ENCODE measurements at regions not wholly inside any gene's neighbourhood (a gene's known extent, or its start where the extent isn't known, plus 50 kb on each side); places are given as distances from the start of the nearest gene placed in this dataset.
A peak's percentile ranks its signal among the peaks of the same experiment; 100 is the strongest.

DNA sequence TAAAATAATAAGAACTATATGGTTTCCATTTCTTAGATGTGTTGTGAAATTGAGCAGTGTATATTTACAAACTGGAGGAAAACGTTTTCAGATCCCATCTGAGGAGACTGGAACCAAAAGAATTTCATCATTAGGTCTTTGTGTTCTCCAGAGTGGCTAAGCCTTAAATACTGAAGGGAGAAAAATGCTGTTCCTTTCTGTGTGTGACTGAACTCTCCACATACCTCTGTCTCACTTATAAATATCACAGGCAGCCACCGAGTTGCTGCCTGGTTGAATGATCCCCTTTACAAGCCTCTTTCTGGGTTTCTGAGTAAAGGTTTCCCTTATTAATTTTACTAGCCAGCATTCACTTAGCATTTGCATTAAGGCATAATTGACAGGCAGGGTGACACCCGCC lies 913.9 kb upstream of the NR2F2 start:
- no peak for DNase-seq

DNA sequence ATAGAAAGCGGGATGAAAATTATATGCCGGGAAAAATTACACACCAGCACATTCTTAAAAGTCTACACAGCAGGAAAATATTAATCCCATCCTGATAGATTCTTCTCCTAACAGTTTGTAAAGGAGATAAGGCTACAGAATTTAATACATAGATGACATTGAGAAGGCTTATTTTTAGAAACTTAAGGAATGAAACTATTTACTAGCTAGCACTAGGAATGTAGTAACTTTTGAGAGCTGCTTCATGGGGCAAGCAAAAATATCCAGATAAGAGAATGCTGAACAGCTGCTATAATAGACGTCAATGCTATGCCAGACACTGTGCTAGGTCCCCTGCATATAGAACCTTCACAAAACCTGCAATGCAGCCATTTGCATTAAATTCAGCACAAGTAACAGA lies 912.7 kb upstream of the NR2F2 start:
- no peak for DNase-seq

DNA sequence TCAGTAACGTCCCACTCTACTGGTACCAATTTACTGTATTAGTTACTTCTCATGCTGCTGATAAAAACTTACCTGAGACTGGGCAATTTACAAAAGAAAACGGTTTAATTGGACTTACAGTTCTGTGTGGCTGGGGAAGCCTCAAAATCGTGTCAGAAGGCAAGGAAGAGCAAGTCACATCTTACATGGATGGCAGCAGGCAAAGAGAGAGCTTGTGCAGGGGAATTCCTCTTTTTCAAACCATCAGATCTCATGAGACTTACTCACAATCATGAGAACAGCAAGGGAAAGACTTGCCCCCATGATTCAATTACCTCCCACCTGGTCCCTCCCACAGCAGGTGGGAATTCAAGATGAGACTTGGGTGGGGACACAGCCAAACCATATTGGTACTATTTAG lies 908.2 kb upstream of the NR2F2 start:
- no peak for DNase-seq

DNA sequence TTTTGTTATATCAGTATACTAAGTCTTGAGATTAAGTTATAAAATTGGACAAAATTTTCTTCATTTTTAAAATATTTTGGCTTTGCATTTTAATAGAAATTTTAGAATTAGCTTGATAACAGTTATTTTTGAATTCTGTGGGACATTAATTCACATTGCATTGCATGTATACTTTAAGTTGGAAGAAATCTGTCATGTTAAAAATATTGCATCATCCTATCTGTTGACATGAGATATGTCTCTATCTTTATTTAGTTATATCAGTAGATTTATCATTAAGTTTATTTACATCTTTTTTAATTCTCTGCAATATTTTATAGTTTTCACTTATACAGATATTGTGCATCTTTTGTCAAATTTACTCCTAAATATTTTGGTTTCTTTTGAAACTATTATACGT lies 904.6 kb upstream of the NR2F2 start:
- DNase-seq, result no peak

DNA sequence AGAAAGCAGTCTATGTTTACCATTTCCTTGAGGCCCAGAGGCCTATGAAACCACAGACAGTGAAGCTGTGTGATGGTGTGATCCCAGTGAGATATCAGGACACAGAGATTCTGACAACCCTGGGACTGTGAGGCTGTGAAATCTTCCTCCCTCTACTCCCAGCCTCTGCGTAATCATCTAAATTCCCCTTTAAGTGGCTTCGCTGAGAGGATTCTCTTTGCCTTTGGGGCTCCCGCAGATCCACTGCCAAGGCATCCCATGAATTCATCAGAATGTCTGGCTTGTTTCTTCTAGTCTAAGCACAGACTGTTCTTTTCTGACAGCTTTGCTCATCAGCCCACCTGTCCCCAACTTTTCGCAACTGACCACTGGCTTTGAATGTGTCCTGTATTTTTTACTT lies 901.2 kb upstream of the NR2F2 start:
- DNase-seq, result no peak

DNA sequence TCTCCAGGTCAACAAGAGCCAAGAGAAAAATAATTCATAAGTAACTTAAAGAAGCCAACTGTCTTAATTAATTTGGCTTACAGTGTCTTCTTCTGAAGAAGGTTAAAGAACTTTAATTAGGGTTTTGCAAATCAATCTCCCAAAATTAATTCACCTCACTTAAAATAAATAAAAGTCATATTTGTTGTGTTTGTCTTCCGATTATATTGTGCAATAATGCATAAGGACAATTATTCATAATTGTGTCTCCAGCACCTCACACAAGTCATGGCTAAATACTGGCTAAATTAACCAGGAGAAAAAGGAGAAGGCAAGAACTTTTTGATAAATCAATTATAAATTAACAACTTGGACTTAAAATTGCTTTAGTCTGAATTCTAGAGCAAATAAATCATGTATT lies 899.0 kb upstream of the NR2F2 start:
- DNase-seq, result no peak

DNA sequence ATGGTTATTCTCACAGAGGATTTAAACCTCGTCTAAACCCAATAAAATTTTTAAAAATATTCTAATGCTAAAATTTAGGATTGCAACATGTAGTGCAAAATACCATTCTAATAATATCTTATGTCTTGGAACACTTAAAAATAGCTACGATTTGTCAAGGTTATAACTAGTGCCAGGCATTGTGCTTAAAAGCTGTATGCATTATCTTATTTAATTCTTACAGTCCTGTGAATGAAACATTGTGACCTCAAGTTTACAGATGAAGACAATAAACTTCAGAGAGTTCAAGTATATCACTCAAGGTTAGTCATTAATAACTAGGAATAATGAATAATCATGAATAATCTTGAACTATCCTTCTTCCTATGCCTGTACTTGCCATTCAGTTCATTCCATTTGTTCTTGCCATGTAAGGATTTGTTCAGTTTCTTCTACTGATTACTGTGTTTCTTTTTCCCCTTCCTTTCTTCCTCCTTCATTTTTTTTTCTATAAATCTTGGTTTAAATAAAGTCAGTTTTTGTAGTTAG lies 897.6 kb upstream of the NR2F2 start:
- DNase-seq, result no peak

DNA sequence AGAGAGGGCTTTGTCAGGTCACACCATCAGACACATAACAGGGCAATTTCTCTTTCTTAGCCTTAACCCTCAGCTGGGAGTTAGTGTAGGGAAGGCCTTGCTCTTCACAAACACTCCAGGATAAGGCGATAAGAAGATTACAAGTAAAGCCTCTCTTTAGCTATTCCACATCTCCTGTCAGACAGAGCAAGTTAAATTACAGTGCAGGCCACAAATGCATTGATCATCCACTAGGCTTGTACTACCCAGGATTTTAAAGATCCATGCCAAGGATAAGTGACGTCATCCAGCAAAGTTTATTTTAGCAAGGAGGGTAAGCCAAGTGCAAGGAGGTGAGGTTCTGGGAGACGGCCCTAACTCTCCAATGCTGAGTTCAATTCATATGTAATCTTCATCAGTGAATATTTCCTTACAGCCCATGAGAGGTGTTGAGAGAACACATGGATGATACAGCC lies 890.6 kb upstream of the NR2F2 start:
- no peak for DNase-seq

DNA sequence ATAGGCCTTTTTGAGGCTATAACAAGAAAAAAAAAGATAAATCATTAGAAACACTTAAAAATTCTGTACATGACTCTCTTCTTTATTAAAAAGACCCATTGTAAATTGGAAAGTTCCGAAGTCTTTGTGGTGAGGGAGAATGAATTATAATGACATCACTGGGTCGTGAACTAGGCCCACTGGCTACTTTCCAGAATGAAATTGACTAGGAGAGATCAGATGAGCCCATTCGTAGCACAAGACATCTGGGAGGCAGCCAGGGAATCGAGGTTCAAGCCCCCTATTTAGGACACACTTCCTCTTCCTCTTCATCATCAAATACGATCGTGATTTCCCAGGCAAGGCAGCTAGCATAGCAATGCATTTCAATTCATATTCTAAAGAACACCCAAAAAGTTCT lies 889.8 kb upstream of the NR2F2 start:
- DNase-seq, result no peak

DNA sequence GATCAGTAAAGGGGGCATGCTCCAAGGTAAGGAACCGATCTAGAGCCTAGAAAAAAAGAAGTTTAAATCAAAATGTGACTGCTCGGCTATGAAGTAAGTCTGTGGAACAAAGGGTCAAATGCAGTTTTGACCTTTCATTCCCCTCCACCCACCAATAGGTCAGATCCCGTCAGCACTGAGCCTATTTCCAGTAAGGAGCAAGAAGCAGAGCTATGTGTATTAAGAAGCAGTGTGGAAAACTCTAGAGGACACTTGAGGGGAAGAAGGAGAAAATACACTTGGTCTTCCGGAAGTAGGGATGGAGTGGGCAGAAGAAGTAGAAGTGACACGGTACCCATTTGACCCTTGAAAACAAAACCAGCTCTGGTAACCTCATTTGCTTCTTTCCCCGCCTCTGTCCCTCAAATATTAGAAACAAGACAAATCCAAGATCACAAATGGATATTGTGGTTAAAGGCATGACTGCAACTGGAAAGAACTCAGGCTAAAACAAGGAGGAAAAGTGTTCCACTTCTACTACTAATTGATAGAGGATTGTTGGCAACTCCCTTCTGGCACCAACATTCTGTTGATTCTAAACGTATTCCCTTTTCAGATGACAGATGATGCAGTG lies 888.3 kb upstream of the NR2F2 start:
- no peak for DNase-seq

DNA sequence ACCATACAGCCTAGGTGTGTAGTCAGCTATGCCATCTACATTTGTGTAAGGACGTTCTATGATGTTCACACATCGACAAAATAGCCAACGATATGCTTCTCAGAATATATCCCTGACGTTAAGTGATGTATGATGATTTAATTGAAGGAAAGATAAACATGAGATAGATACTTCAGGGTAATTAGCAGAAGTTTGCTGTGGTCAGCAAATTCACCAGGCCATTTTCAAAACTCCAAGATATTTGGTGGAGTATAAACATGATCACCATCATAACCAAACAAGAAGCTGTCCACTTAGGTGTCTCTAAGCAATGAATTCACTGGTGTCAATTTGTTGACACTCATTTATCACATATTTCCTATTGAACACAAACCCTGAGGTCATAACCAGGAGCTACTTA lies 885.6 kb upstream of the NR2F2 start:
- DNase-seq, result no peak

DNA sequence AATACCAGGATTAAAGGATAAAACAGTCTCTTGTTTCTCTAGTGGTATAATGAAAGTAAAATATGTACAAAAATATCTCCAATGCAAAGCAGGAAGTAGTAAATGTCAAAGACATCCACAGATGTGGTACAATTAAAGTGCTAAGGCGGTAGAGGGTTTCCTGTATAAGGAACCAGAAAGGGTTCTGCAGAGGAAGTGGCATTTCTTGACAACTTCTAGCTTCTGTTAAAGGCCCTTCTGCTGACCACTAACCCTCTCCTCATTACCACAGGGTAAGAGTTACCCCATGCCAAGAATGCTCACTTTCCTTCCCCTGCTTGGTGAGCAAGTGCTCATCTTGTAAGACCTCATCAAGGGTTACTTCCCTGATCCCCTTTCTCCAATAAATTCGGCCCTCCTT lies 883.6 kb upstream of the NR2F2 start:
- peak in 2 of 4 experiments; percentile 1 to 2 for DNase-seq

DNA sequence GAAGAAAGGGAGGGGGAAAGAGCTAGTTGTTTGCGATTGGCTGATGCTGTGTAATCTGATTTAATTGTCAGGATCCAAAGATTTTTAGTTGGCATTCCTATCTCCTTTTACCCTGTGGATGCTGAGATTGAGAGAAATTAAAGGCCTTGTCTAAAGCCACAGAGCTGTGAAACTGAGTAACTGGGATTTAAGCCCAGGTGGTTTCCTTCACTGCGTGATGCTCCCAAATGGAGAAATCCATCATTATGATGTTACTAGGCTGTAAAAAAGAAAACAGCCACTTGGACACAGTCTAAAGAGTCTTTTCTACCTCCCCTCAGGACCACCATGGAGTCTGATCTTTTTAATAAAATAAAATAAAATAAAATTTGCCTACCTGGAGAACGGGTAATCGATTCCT lies 883.0 kb upstream of the NR2F2 start:
- DNase-seq, result no peak

DNA sequence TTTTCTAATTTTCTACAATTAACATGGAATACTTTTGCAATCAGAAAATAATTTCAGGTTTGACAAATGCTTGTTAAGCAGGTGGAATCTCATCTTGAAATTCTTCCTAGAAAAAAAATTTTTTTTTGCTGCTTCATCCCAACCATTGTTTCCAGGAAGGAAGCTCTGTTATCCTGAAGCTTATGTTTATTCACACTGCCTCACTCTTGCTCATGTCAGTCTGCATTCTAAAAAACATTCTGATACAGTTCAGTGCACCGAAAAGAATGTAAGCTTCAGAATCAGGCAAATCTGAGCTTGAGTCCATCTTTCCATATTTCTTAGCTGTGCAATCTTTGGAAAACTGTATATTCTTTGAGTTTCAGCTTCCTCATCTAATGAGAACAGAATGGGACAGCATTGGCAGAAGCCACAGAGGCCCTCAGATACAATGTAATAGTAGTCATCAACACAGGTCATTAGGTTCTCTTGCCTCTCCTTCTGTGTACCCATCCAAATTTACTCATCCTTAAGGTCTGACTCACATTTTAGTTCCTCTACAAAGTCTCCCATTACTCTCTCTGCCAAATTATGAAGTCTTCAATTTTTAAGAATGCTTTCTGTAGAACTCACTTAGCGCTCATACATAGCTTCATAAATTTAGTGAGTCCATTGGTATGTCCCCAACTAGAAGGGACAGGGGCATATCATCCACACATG lies 881.8 kb upstream of the NR2F2 start:
- DNase-seq, result no peak

DNA sequence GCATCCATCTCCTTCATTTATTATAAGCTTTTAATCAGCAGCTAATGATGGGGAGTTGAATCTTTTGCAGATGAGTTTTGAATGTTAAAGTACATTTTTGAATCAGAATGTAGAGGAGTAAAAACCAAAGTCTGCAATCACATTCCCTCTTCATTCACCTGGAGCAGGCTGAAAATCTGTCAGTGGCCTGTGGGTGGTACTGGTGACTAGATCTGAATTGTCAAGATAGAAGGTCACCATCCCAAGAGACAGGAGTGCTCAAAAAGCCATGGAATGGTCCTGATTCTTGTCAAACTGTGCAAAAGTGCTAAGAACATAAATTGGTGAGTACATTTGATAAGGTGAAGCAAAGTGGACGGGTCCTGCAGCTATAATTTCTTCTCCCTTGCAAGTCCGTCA lies 881.3 kb upstream of the NR2F2 start:
- no peak for DNase-seq

DNA sequence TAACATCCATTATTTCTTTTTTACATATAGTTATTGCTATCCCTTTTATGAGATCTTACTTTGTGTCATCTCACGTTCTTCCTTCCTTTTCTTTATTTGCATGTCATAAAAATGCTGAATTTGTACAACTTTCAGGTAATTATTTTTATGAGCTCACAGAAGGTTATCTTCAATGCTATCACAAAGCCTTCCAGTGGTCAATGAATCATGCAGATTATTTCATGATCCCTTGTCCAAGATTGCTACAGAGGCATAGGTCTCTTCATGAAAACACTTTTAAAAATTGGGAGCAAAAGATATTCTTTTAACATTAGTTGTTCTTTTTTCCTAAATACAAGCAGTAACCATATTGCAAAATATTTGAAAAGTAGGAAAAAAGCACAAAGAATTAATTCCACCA lies 880.1 kb upstream of the NR2F2 start:
- no peak for DNase-seq

DNA sequence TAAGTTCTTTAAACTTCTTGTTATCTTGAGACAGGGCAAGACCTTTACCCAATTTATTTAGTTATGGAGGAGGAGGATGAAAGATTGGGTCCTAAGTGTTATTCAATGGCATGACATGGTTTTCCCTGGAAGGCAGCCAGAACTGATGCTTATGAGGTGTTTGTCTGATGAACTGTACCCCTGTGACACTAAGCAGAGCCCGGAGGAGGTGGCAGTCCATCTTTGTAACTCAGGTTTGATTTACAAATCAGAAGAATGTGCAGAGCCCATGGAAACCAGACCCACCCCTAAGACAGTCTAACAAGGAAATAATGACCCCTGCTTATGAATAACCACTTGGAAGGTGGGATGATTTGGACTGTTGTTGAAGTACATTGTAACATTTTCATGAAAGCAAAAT lies 878.6 kb upstream of the NR2F2 start:
- DNase-seq, result no peak

DNA sequence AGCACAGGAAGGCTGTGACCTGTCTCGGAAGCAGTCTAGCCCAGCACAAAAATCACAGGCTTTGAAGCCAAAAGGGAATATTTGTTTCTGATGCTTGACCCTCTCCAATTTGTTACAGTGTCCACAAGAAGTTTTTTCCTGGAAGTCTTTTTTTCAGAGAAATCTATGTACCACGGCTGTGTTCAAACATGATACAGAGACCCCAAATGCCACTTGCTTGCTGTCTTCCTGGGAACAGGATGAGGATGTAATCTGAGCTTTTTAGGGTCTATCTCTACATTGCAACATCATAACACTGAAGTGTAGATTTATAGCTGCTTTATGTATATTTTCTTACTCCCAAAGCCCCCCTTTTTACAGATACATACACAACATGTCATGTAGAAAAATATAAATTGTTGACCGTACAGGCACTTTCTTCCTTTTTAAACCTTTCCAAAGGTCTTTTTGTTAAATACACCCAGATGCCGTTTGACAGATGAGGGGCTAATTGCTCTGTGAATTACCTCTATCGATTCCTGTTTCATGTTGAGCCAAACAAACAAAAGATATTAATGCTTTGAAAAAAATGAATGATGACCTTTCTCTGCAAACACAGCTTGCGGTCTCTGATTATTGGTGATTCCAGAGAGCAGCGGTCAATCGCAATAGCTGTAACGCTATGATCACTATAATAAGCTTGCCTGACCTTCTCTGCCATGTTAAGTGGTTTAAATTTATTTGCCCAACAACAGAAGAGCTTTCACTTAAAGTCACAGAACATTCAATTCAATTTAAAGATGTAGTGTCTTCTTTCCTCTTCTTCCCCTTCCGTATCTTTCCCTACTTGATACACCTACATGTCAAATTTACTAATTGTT lies 875.9 kb upstream of the NR2F2 start:
- no peak for DNase-seq

DNA sequence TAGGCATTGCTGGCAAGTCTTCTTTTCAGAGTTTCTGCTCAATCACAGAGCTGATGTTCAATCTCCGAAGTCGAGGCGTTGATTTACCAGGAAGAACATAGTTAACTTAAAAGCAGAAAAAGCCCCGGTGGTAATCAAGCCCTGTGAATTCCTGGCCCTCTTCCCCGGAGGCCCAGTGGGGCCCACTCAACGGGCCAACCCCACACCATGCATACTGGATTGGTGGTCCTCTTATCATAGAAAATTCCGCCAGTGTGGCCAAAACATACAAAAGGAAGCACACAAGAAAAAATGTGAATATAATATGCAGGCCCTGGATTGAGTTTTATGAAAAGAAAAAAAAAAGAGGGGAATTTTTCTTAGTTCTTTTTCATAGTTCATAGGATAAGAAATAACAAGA lies 873.0 kb upstream of the NR2F2 start:
- no peak for DNase-seq

DNA sequence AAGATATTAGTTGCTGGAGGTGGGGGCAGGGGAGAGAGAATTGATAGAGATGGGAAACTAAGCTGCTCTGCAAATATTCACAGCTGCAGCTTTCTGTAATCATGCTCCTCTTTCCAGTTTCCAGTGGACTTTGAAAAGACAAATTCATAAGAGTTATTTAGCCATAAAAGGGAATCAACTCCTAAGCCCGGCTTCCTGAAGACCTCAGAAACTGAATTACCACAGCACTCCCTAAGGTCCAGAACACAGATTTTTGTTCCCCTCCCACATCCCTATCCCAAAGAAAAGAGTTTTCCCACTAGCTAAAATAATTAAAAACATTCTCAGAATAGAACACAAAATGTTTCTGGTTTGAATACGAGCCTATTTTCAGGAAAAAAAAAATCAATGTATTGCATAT lies 871.8 kb upstream of the NR2F2 start:
- DNase-seq, result no peak

DNA sequence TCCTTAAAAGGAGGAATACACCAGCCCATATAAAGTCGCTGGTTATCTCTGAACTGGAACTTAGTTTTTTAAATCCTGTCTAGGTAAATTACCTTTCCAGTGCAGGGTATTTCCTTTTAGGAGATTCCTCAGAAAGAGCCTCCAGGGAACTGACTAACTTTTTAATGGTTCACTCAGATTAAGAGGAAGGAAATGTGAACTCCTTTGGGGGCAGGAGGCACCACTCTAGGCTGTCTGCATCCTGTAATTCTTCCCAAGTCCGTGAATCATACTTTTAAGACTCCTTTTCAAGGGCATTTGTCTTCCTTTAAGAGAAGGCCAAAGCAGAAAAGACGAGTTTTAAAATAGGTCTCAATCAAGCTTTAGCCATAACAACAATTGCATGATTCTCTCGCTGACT lies 871.2 kb upstream of the NR2F2 start:
- DNase-seq, result no peak

DNA sequence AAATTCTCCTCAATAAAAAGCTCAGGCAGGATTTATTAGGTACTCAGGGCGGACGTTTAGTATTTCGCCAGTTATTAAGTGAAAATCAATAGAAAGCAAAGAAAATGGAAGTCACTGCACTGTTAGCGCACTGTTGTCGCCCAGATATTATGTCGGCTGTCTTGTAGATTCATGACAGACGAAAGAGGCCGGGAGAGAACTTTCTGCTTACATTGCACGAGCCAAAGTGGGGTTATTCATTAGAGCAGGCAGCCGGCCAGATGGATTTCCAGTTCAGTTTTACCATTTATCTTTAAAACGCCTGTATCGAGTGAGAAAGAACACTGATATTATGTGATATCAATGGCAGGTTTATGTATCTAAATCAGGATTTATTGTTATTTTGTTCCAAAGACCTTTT lies 866.0 kb upstream of the NR2F2 start:
- no peak for DNase-seq

DNA sequence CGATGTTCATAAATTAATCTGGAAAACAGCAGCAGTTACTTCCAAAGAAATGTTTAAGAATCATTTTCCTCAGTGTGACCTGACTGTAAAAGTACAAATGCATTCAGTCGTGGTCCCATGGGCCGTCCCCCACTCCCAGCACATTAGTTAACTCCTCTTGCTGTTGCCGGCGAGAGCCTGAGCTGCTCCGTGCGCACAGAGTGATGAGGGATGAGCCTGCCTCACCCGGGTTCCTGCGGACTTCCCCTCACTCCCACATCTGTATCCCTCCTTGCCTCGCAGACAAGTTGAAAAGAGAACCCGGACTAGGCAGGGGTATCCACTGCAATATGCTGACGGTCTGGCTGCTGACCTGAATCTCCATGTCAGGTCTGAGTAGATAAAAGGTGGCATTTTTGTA lies 861.7 kb upstream of the NR2F2 start:
- DNase-seq, result no peak
